GM12878 (cell line): ENCODE measurements at regions not wholly inside any gene's neighbourhood (a gene's known extent, or its start where the extent isn't known, plus 50 kb on each side); places are given as distances from the start of the nearest gene placed in this dataset.

Experiments used
- ATAC-seq: fragments of 200-7000 bp; cut with Tn5 transposase; 3 replicates; pipeline ENCODE4 v1.9.1; 2020; ENCODE audit warnings: mild to moderate bottlenecking, moderate library complexity
- BruUV-seq: library from RNA; stranded (reverse); fragments of 400-500 nt; replicated peaks from 2 replicates; lab custom pipeline; 2021; lab: Mats Ljungman, UMichigan
- CTCF ChIA-PET: fragments of 300-600 bp; sonication (Branson Sonifier 250); formaldehyde crosslinking; extraction: SDS; loops from one replicate; lab custom pipeline; 2021; ENCODE audit warnings: inconsistent platforms; lab: Yijun Ruan, JAX
- POLR2A ChIA-PET: fragments of 350-600 bp; formaldehyde crosslinking; extraction: SDS; loops from one replicate; lab custom pipeline; 2021; ENCODE audit warnings: inconsistent platforms; lab: Charles Lee
- RAD21 ChIA-PET: fragments of 300-600 bp; sonication (Branson Sonifier 250); formaldehyde crosslinking; loops from one replicate; lab custom pipeline; 2023; ENCODE audit warnings: antibody characterized with exemption; ENCODE audit not compliant: unreplicated experiment; lab: Charles Lee
- SMC1A ChIA-PET: fragments of 300-600 bp; sonication (Branson Sonifier 250); formaldehyde crosslinking; loops from one replicate; lab custom pipeline; 2023; ENCODE audit not compliant: unreplicated experiment, uncharacterized antibody; lab: Charles Lee
- DNase-seq: peaks from one replicate; pipeline ENCODE4 v3.0.0-alpha.2; 2011; ENCODE audit warnings: low read depth, low spot score
- FAIRE-seq: peaks from 3 replicates; lab custom pipeline; 2011; peaks lifted over from hg19 to GRCh38; lab: Jason Lieb, UNC
- H2AFZ ChIP-seq: 2 replicates; pipeline ENCODE4 v1.6.0; 2011; ENCODE audit warnings: low read depth, low read length, control low read depth; ENCODE audit not compliant: control insufficient read depth
- H3K27ac ChIP-seq: 2 replicates; pipeline ENCODE4 v1.5.1; 2011; ENCODE audit warnings: control low read depth; ENCODE audit not compliant: control insufficient read depth, insufficient read depth
- H3K27me3 ChIP-seq, 2 experiments: replicated peaks in 1 of 2; 2 replicates each; pipeline versions ENCODE4 v1.6.0 to v1.6.1; 2011; ENCODE audit warnings: low read length in 1 of 2; ENCODE audit not compliant: control insufficient read depth in 2 of 2, insufficient read depth in 2 of 2
- H3K36me3 ChIP-seq, 2 experiments: 2 replicates each; pipeline ENCODE4 v1.5.1; 2011; ENCODE audit warnings: low read length in 1 of 2; ENCODE audit not compliant: control insufficient read depth in 2 of 2, insufficient read depth in 2 of 2
- H3K4me1 ChIP-seq: 2 replicates; pipeline ENCODE4 v1.6.1; 2011; ENCODE audit warnings: mild to moderate bottlenecking, low read length, moderate library complexity, mixed read lengths; ENCODE audit not compliant: control insufficient read depth, insufficient read depth
- H3K4me2 ChIP-seq: 2 replicates; pipeline ENCODE4 v1.6.0; 2011; ENCODE audit warnings: control low read depth; ENCODE audit not compliant: control insufficient read depth, insufficient read depth
- H3K4me3 ChIP-seq: fragments of 200-600 bp; sonication (generic); 2 replicates; pipeline ENCODE4 v1.5.1; 2016
- H3K79me2 ChIP-seq: 2 replicates; pipeline ENCODE4 v1.6.0; 2011; ENCODE audit warnings: low read length; ENCODE audit not compliant: control insufficient read depth, insufficient read depth
- H3K9ac ChIP-seq: 2 replicates; pipeline ENCODE4 v1.8.0; 2011; ENCODE audit warnings: low read length, control low read depth, mixed read lengths; ENCODE audit not compliant: control insufficient read depth, insufficient read depth
- H3K9me3 ChIP-seq: replicated peaks from 3 replicates; pipeline ENCODE4 v1.5.1; 2011; ENCODE audit warnings: mild to moderate bottlenecking, low read length; ENCODE audit not compliant: control insufficient read depth, insufficient read depth
- H4K20me1 ChIP-seq: 2 replicates; pipeline ENCODE4 v1.6.0; 2011; ENCODE audit not compliant: control insufficient read depth, insufficient read depth
- CBX3 ChIP-seq: fragments of 200-600 bp; sonication (generic); IDR thresholded peaks from 2 replicates; pipeline ENCODE4 v1.6.1; 2016; ENCODE audit warnings: low read depth, borderline replicate concordance
- HDAC6 ChIP-seq: fragments of 200-600 bp; sonication (generic); IDR thresholded peaks from one replicate; pipeline ENCODE4 v1.8.0; 2017; ENCODE audit warnings: antibody characterized with exemption; ENCODE audit not compliant: unreplicated experiment
- JUNB ChIP-seq: IDR thresholded peaks from 2 replicates; pipeline ENCODE4 v1.6.1; 2016; ENCODE audit warnings: antibody characterized with exemption, mild to moderate bottlenecking
- LARP7 ChIP-seq: fragments of 450-650 bp; IDR thresholded peaks from 2 replicates; pipeline ENCODE4 v1.6.1; 2017; ENCODE audit warnings: mild to moderate bottlenecking
- NFXL1 ChIP-seq: fragments of 450-650 bp; IDR thresholded peaks from 2 replicates; pipeline ENCODE4 v1.6.1; 2017; ENCODE audit warnings: antibody characterized with exemption, mild to moderate bottlenecking, borderline replicate concordance
- RB1 ChIP-seq: fragments of 450-650 bp; formaldehyde crosslinking; IDR thresholded peaks from 2 replicates; pipeline ENCODE4 v1.6.1; 2017; ENCODE audit warnings: mild to moderate bottlenecking, borderline replicate concordance
- SMARCA5 ChIP-seq: fragments of 450-650 bp; IDR thresholded peaks from 2 replicates; pipeline ENCODE4 v1.6.1; 2017; ENCODE audit warnings: mild to moderate bottlenecking
- ZNF24 ChIP-seq: fragments of 450-650 bp; IDR thresholded peaks from 2 replicates; pipeline ENCODE4 v1.6.1; 2017; ENCODE audit warnings: antibody characterized with exemption, mild to moderate bottlenecking
- WGBS: methylation state at CpG from one replicate; pipeline ENCODE4 v1.1.6; 2016; ENCODE audit warnings: low lambda C conversion rate; ENCODE audit not compliant: insufficient replicate concordance, insufficient coverage; ENCODE audit errors: missing lambda C conversion rate; 5-methylcytosine and 5-hydroxymethylcytosine counted together
- in situ Hi-C: fragments of 300-500 bp; cut with MboI; formaldehyde crosslinking; loops from 9 replicates; pipeline ENCODE4 v1.14.3; 2018; ENCODE audit warnings: mixed read lengths
- intact Hi-C: fragments of 100-400 bp; cut with micrococcal nuclease; formaldehyde crosslinking; loops from one replicate; pipeline ENCODE4 v1.14.2; 2022; ENCODE audit not compliant: unreplicated experiment
- TF ChIP-seq, protein P1 (sequence below): fragments of 450-650 bp; formaldehyde crosslinking; IDR thresholded peaks from 2 replicates; pipeline ENCODE4 v1.4.0; 2020; ENCODE audit warnings: mild to moderate bottlenecking, moderate library complexity
- TF ChIP-seq, protein P2 (sequence below): fragments of 450-650 bp; IDR thresholded peaks from 2 replicates; pipeline ENCODE4 v1.6.1; 2017; ENCODE audit warnings: antibody characterized with exemption, mild to moderate bottlenecking, moderate library complexity
- TF ChIP-seq, protein P3 (sequence below): IDR thresholded peaks from 2 replicates; pipeline ENCODE4 v1.6.1; 2012; ENCODE audit warnings: low read depth, low read length, improper control_type of control experiment
- TF ChIP-seq, protein P4 (sequence below): IDR thresholded peaks from 2 replicates; pipeline ENCODE4 v1.6.1; 2012; ENCODE audit warnings: low read length, inconsistent platforms

DNA sequence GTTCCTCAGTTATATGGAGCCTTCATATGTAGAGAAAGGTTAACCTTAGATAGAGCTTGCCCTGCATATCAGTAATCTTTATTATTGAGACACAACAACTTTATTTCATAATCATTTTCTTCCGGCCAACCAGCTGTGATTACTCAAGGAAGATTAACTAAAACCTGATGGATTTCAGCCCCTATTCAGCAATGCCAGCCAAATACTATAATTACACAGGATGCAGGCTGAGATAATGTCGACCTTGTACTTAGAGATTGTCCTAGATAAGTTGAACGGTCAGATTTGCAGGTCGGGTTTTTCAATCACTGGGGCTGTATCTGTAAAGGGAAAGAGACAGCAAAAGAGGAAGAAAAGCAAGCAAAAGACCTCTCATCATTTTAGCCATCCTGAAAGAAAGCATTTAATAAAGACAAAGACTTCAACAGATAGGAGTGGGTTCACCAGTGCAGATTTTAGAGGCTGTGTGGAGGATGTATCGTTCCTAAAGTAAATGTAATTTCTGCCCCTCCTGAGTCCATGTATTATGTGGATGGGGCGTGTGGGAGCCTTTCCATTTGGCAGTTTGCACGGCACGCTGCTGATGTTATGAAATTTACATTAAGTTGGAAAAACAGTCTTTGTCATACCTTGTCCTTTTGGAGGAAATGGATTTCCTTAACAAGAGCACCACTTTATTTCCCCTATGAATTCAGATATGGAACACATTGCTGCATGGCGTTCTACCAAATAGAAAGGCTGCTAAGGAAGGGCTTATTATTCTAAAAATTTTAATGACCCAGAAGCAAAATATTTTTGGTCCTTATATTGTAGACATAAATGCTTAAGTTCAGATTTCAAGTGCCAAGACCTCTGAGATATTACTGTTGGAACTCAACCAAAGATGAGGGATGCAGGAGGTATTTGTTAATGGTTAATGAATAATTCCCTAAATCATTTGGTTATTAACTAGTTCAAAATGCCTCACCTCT is 496.7 kb downstream of the SPRY1 start:
- no peaks in the 10 kb centered on the region for H4K20me1 ChIP-seq
- SMC1A ChIA-PET = no interaction called here
- H3K9ac ChIP-seq = no peak overlapping the region
- DNase-seq (no peak), FAIRE-seq (no peak), ATAC-seq (no peak)
- H3K36me3 ChIP-seq = no peaks in the 10 kb centered on the region
- TF ChIP-seq RB1 (no peak), JUNB (no peak), SMARCA5 (no peak), NFXL1 (no peak), ZNF24 (no peak), CBX3 (no peak), LARP7 (no peak), HDAC6 (no peak)
- TF ChIP-seq, protein P1, sequence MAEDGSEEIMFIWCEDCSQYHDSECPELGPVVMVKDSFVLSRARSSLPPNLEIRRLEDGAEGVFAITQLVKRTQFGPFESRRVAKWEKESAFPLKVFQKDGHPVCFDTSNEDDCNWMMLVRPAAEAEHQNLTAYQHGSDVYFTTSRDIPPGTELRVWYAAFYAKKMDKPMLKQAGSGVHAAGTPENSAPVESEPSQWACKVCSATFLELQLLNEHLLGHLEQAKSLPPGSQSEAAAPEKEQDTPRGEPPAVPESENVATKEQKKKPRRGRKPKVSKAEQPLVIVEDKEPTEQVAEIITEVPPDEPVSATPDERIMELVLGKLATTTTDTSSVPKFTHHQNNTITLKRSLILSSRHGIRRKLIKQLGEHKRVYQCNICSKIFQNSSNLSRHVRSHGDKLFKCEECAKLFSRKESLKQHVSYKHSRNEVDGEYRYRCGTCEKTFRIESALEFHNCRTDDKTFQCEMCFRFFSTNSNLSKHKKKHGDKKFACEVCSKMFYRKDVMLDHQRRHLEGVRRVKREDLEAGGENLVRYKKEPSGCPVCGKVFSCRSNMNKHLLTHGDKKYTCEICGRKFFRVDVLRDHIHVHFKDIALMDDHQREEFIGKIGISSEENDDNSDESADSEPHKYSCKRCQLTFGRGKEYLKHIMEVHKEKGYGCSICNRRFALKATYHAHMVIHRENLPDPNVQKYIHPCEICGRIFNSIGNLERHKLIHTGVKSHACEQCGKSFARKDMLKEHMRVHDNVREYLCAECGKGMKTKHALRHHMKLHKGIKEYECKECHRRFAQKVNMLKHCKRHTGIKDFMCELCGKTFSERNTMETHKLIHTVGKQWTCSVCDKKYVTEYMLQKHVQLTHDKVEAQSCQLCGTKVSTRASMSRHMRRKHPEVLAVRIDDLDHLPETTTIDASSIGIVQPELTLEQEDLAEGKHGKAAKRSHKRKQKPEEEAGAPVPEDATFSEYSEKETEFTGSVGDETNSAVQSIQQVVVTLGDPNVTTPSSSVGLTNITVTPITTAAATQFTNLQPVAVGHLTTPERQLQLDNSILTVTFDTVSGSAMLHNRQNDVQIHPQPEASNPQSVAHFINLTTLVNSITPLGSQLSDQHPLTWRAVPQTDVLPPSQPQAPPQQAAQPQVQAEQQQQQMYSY (CRISPR knock-in tag) = no peak
- TF ChIP-seq, protein P2, sequence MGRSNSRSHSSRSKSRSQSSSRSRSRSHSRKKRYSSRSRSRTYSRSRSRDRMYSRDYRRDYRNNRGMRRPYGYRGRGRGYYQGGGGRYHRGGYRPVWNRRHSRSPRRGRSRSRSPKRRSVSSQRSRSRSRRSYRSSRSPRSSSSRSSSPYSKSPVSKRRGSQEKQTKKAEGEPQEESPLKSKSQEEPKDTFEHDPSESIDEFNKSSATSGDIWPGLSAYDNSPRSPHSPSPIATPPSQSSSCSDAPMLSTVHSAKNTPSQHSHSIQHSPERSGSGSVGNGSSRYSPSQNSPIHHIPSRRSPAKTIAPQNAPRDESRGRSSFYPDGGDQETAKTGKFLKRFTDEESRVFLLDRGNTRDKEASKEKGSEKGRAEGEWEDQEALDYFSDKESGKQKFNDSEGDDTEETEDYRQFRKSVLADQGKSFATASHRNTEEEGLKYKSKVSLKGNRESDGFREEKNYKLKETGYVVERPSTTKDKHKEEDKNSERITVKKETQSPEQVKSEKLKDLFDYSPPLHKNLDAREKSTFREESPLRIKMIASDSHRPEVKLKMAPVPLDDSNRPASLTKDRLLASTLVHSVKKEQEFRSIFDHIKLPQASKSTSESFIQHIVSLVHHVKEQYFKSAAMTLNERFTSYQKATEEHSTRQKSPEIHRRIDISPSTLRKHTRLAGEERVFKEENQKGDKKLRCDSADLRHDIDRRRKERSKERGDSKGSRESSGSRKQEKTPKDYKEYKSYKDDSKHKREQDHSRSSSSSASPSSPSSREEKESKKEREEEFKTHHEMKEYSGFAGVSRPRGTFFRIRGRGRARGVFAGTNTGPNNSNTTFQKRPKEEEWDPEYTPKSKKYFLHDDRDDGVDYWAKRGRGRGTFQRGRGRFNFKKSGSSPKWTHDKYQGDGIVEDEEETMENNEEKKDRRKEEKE = no peak
- TF ChIP-seq, protein P3, sequence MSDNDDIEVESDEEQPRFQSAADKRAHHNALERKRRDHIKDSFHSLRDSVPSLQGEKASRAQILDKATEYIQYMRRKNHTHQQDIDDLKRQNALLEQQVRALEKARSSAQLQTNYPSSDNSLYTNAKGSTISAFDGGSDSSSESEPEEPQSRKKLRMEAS = no peak
- TF ChIP-seq, protein P4, sequence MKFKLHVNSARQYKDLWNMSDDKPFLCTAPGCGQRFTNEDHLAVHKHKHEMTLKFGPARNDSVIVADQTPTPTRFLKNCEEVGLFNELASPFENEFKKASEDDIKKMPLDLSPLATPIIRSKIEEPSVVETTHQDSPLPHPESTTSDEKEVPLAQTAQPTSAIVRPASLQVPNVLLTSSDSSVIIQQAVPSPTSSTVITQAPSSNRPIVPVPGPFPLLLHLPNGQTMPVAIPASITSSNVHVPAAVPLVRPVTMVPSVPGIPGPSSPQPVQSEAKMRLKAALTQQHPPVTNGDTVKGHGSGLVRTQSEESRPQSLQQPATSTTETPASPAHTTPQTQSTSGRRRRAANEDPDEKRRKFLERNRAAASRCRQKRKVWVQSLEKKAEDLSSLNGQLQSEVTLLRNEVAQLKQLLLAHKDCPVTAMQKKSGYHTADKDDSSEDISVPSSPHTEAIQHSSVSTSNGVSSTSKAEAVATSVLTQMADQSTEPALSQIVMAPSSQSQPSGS = no peak
- H3K79me2 ChIP-seq = no peaks in the 10 kb centered on the region
- no TSS peak for BruUV-seq
- POLR2A ChIA-PET = no interaction called here
- no peaks in the 10 kb centered on the region for H3K9me3 ChIP-seq
- RAD21 ChIA-PET = no interaction called here
- no peak overlapping the region for H3K4me2 ChIP-seq
- no peaks in the 10 kb centered on the region for H3K27me3 ChIP-seq
- in situ Hi-C loops = no loop called here
- no peak overlapping the region for H3K27ac ChIP-seq
- H2AFZ ChIP-seq = no peak overlapping the region
- no peaks in the 10 kb centered on the region for H3K4me1 ChIP-seq
- intact Hi-C loops = no loop called here
- WGBS = 23% methylated on average over 9 of the region's 9 CpGs
- H3K4me3 ChIP-seq = no peak overlapping the region
- CTCF ChIA-PET = interaction anchor here (0.6 kb wide), 1 partner anchor 15 kb away, joined by 3 read pairs; no protein-coding TSS in a partner anchor
